ENCODE measurements at regions not wholly inside any gene's neighbourhood (a gene's known extent, or its start where the extent isn't known, plus 50 kb on each side); places are given as distances from the start of the nearest gene placed in this dataset.

DNA sequence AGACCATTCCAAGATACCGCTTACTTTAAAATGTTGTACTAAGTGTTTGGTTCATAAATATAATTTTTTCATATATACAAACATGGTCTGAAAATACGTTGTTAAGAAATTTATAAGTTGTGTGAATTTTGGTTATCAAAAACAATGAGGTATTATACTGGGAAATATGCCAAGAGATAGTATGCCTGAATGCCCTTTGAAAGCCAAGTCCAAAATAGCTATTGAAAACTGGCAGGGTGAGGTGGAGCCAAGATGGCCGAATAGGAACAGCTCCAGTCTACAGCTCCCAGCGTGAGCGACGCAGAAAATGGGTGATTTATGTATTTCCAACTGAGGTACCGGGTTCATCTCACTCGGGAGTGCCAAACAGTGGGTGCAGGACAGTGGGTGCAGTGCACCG, 533.5 kb downstream of the ZNF608 start:
- TF ChIP-seq, protein P1, sequence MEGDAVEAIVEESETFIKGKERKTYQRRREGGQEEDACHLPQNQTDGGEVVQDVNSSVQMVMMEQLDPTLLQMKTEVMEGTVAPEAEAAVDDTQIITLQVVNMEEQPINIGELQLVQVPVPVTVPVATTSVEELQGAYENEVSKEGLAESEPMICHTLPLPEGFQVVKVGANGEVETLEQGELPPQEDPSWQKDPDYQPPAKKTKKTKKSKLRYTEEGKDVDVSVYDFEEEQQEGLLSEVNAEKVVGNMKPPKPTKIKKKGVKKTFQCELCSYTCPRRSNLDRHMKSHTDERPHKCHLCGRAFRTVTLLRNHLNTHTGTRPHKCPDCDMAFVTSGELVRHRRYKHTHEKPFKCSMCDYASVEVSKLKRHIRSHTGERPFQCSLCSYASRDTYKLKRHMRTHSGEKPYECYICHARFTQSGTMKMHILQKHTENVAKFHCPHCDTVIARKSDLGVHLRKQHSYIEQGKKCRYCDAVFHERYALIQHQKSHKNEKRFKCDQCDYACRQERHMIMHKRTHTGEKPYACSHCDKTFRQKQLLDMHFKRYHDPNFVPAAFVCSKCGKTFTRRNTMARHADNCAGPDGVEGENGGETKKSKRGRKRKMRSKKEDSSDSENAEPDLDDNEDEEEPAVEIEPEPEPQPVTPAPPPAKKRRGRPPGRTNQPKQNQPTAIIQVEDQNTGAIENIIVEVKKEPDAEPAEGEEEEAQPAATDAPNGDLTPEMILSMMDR (IDR thresholded peaks at IDR 0.05): no peak
- no peak for TF ChIP-seq POLR2A (IDR thresholded peaks at IDR 0.05)

Measured in uterus (tissue), 2 donors.